NCI-H345 (cell line): ENCODE measurements at regions not wholly inside any gene's neighbourhood (a gene's known extent, or its start where the extent isn't known, plus 50 kb on each side); places are given as distances from the start of the nearest gene placed in this dataset.
"Not testable (repeated sequence)": the region's sequence is repeated elsewhere in the genome, so short reads cannot be mapped to it uniquely, and the experiment has no call there.

Source experiments
- DNase-seq: peaks from one replicate; lab custom pipeline; 2025; lab: John Stamatoyannopoulos, UW

DNA sequence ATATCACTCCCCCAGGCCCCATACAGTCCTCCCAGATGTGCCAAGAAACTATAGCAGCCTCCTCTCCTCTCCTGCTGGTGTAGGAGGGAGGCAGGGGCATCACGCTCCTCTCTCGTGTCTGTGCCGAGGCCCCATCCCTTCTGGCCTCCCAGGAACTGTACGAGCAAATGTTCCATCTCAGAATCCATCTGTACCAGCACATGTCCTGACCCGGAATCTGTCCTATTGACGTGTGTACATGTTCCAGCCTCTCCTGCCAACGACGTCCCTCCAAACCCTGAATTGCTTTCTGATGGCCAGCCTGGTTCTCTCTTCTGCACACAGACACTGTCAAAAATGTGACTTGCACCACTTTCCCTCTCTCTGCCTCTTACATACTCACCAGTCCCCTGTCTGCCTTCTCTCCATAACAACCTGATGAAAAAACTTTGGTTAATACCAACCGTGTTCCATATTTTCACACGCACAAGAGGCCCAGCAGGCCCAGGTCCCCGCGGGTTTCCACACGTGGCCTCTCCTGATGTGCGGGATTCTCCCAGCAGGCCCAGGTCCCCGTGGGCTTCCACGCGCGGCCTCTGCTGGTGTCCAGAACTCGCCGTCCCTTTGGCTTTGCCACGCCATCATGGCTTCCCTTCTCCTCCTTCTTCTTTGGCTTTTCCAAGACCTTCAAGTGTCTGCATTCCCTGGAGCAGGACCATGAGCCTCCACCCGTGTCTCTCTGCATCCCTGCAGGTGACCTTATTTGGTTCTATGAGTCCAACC, 125.2 kb upstream of the THBS2 start:
- DNase-seq = no peak

DNA sequence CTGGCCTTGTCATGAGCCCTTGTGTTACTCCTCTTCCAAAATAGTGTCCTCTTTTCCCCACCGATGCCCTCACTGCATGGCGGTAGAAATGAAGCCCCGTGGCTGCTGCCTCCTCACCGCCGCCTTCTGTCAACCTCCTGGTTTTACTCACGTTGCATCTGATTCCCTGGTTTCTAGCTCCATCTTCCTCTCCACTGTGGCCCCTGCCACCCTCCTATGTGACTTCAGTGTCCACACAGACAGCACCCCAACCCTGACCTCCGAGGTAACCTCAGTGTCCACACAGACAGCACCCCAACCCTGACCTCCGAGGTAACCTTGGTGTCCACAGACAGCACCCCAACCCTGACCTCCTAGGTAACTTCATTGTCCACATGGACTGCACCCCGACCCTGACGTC, 122.8 kb upstream of the THBS2 start:
- DNase-seq = no peak

- no peak for DNase-seq
Measured at GRCh38 chr6:169372589-169372988, 118.9 kb upstream of the THBS2 start.

- peak; percentile 75 for DNase-seq
Measured at GRCh38 chr6:169371344-169372127, 117.9 kb upstream of the THBS2 start.

- DNase-seq = no peak
Measured at GRCh38 chr6:169370666-169371343, 117.2 kb upstream of the THBS2 start.

- DNase-seq = peak; percentile 81
Measured at GRCh38 chr6:169370054-169370453, 116.4 kb upstream of the THBS2 start.

GRCh38 chr6:169368200-169368599, 114.6 kb upstream of the THBS2 start:
- DNase-seq = no peak

DNA sequence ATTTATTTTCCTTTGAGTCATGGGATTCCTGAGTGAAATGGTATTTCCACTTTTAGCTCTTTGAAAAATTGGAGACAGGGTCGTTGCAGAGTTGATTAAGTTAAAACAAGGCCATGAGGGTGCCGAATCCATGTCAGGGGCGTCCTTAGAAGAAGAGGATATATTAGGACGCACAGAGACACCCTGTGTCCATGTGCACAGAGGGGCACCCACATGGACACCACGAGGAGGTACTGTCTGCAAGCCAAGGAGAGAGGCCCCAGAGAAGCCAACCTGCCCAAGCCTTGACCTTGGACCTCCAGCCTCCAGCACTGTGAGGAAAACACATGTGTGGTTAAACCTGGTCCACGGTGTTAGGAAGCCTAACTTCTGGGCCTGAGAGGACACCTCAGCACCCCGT, 113.9 kb upstream of the THBS2 start:
- DNase-seq = no peak

DNA sequence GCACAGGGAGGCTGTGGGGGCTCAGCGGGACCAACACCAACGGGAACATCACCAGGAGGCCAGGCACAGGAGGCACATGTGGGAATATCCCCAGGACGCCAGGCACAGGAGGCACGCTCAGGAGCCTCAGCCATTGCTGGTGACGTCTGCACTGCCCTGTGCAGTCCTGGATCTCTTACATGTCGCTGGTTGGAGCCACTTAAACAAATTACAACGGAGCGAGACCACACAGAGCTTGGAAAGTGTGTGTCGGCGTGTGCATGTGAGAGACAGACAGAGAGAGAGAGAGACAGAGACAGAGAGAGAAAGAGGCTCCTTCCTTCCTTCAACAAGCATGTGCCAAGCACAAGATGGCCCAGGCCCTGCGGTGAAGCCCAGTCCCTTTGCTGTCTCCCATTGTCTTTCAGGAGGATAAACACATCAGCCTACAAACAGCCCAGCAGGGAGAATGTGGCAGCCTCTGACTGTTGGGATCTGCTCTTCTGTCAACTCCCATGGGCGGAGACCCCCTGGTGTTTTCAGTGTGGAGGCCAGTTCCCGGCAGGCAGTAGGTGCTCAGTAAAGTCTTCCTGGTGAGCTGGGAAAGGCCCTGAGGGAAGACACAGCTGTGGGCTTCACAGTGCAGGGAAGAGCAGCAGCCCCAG, 112.7 kb upstream of the THBS2 start:
- DNase-seq = peak; percentile 68

DNA sequence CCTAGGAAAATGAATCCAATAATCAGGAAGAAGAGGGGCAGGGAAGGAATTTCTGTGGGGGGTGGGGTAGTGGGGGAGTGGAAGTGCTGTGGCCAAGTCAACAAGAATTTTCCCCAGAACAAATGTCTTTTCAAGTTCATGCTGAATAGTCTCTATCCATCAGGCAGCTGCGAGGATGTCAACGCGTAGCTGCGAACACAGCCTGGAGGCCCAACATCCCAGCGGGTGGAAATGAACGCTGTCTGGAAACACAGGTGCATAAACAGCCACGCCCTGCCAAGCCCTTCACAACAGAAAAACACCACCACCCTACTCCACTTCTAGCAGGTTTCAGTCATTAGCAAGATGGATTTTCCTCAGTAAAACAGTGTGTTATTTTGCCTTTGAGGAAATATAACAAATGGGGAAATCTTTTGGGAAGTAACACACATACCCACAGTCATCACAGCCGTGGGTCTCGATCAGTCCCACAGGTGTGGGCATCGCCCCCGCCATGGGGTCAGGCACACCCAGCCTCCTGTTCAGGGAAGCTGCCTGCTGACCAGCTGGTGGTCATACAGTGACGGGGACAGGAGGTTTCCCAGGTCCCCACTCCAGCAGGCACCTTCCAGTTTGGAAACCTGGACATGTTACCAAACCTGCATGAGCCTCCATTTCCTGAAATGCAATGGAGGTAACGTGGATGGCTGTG, 112.1 kb upstream of the THBS2 start:
- peak; percentile 97 for DNase-seq

GRCh38 chr6:169363590-169363989, 109.9 kb upstream of the THBS2 start:
- no peak for DNase-seq

DNA sequence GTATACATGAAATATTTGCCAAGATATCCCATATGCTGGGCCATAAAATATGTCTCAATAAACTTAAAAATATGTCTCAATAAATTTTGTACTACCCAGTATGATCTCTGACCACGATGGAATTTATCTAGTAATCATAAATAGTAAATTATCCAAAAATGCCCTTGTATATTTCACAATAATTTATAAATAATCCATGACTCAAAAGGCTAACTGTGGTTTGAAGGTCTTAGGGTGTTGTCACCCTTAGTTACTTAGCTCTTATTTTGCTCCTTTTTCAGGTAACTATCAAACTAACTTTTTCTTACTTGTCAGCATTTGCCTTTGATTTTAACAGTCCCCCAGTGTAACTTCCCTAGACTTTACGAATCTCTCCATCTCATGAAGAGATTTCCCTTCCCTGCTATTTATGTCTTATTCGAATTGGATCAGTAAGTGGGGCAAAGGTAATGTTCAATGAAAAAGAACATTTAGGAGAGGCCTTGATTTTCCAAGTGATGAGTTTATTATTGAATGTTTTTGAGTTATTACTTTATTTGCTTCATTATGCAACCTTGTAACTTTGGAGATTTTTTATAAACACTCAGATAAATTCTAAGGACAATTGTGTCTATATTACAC, 109.0 kb upstream of the THBS2 start:
- DNase-seq = no peak

DNA sequence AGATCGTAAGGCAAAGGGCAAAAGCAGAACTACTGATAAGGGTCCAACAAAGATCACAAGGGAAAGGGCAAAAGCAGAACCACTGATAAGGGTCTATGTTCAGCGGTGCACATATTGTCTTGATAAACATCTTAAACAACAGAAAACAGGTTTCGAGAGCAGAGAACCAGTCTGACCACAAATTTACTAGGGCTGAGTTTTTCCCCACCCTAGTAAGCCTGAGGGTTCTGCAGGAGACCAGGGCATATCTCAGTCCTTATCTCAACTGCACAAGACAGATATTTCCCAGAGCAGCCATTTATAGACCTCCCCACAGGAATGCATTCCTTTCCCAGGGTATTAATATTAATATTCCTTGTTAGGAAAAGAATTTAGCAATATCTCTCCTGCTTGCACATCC, 101.4 kb upstream of the THBS2 start:
- not testable (repeated sequence) for DNase-seq

DNA sequence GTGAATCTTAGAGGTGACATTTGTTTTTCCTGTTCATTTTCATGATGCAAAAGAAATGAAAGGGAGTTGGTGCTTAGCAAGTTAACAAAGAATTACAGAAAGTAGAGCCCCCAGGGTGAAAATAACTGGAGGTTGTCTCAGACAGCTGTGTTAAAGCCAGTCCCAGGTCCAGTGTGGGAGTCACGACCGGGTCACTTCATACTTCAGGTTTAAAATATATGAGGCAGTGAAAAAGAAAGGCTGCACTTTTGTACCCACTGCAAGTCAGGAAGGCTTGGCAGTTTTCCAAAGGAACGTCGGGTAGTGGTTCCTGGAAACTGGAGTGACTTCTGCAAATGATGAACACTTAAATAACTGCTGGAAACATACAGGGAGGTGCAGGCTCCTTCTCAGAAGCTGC, 91.5 kb upstream of the THBS2 start:
- DNase-seq = peak; percentile 46

- no peak for DNase-seq
Measured at GRCh38 chr6:169344750-169345065, 91.1 kb upstream of the THBS2 start.

DNA sequence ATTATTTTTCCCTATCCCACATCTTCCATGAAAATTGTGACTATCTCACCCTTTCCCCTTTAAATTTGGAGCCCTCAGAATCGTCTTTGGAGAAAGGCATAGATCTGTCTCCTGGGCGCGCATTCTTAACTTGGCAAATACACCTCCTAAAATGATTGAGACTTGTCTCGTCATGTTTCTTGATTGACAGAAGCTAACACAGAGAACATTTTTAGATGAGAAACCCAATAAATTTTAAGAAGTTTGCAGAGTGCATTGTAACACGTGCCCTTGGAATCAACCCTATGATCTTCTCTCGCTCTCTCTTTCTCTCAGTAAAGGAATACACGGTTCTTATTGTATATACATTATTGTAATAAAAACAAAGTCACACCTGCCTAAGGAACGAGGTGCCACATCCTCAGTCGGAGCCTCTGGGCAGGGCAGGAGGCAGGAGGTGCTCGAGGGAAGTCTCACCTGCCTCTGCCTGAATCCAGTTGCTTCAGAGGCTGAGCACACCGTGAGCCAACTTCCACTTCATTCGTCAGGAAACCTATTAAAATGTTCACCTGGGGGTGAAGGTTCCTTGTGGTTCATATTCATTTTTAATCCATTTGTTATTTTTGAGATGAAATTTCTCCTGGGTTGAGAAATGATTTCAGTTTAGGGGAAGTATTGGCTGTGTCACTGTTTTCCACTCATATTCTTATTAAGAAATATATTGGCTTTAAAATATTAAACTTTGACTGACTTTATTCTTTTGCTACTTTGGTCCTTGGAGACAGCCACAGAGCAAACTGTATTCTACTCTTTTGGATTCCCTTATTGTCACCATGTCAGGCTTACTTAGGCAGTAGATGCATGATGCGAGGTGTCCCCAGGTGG, 90.5 kb upstream of the THBS2 start:
- DNase-seq = no peak

DNA sequence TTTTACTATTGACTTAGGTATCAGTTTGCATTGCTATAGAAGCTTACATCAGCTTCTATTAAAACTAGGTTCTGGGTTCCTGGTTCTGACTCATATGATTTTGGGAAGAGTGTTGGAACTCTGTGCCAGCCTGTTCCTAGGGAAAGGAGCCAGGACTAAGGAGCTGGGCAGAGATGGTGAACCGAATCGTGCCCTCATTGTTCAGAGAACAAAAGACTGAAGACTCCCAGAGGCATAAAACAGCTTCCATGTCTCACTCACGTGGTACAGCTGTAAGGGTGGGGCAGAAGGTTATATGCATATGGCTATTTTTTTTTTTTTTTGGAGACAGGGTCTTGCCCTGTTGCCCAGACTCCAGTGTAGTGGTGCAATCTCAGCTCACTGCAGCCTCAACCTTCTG, 89.1 kb upstream of the THBS2 start:
- DNase-seq = no peak

DNA sequence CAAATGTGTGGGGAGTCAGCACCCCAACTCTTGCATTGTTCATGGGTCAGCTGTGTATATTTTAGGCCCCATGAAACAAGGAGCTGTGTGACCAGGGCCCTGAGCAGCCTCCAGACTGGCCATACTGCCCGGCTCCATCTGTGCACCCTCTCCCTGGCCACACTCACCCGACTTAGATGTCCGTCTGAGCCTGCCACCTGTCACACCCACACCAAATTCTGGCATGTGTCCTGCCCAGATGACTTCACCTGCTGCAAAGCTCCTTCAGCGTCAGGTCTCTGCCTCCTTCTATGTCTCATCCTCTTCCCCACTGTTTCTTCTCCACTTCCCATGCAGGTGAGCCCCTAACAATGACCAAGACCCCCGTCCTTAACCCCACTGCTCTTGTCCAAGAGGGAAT, 88.1 kb upstream of the THBS2 start:
- DNase-seq = no peak

DNA sequence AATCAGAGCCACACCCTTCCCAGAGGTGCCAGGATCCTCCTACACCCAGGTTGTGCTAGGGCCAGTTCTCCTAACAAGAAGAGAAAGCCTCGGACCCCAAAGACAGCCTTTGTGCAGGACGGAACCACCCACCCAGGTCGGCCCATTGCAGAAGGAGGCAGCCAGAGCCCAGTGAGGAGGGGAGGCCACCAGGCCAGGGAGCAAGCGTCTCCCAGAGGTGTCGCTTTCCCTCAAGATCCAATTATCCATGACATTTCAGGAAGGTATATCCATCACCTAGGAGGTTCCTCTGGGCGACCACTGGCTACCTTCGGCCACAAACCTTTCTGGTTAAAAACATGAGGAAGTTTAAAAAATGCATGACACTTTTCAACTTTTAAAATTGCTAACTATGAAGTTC, 87.4 kb upstream of the THBS2 start:
- DNase-seq = no peak

DNA sequence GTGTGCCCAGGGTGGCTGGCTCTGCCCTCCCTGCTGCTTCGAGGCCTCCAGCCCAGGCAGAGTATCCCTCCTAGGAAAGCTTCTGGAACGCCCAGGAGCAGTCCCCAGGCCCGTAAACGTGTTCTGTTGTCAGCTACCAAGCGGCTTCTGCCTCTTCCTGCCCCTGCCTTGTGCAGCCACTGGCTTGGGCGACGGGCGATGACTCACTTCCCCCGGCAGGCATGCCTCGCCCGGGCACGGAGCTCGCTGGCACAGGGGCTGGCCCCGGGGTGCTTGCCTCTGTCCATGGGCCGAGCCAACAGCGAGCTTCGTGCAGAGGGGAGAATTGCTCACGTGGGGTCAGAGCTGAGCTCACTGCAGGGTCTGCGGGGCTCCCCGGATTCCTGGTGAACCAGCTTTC, 86.7 kb upstream of the THBS2 start:
- DNase-seq = no peak
